DMS53 treated with DMSO at 0.1 percent for 48 hours (cell line): ENCODE measurements at regions not wholly inside any gene's neighbourhood (a gene's known extent, or its start where the extent isn't known, plus 50 kb on each side); places are given as distances from the start of the nearest gene placed in this dataset.
"Not testable (repeated sequence)": the region's sequence is repeated elsewhere in the genome, so short reads cannot be mapped to it uniquely, and the experiment has no call there.

Experiments
- DNase-seq: peaks from one replicate; lab custom pipeline; 2025; ENCODE audit not compliant: unreplicated experiment; lab: John Stamatoyannopoulos, UW

- no peak for DNase-seq
These were observed 464.2 kb downstream of the MED13L start for GRCh38 chr12:115813256-115813655.

GRCh38 chr12:115811929-115812328 is 465.6 kb downstream of the MED13L start:
- DNase-seq, result no peak

- DNase-seq, result no peak
These were observed 466.4 kb downstream of the MED13L start for GRCh38 chr12:115811045-115811444.

GRCh38 chr12:115810122-115810901 is 467.2 kb downstream of the MED13L start:
- DNase-seq, result no peak

- no peak for DNase-seq
These were observed 471.5 kb downstream of the MED13L start for GRCh38 chr12:115806000-115806399.

- no peak for DNase-seq
These were observed 474.7 kb downstream of the MED13L start for GRCh38 chr12:115802767-115803166.

GRCh38 chr12:115801871-115802270 is 475.6 kb downstream of the MED13L start:
- DNase-seq, result no peak

GRCh38 chr12:115799610-115800009 is 477.9 kb downstream of the MED13L start:
- no peak for DNase-seq

GRCh38 chr12:115798309-115798917 is 479.1 kb downstream of the MED13L start:
- peak; percentile 70 for DNase-seq

- DNase-seq, result peak; percentile 75
These were observed 482.8 kb downstream of the MED13L start for GRCh38 chr12:115794659-115795081.

- no peak for DNase-seq
These were observed 486.2 kb downstream of the MED13L start for GRCh38 chr12:115791331-115791730.

- DNase-seq, result no peak
These were observed 487.0 kb downstream of the MED13L start for GRCh38 chr12:115790526-115790925.

GRCh38 chr12:115786490-115786889 is 491.0 kb downstream of the MED13L start:
- DNase-seq, result not testable (repeated sequence)

- no peak for DNase-seq
These were observed 491.9 kb downstream of the MED13L start for GRCh38 chr12:115785548-115785947.

- no peak for DNase-seq
These were observed 501.1 kb downstream of the MED13L start for GRCh38 chr12:115776399-115776798.

- no peak for DNase-seq
These were observed 503.2 kb downstream of the MED13L start for GRCh38 chr12:115774148-115774895.

- no peak for DNase-seq
These were observed 505.9 kb downstream of the MED13L start for GRCh38 chr12:115771601-115772000.

- DNase-seq, result peak; percentile 4
These were observed 506.4 kb downstream of the MED13L start for GRCh38 chr12:115771065-115771464.

GRCh38 chr12:115770643-115771042 is 506.9 kb downstream of the MED13L start:
- no peak for DNase-seq

- DNase-seq, result no peak
These were observed 509.6 kb downstream of the MED13L start for GRCh38 chr12:115767916-115768315.

GRCh38 chr12:115763982-115764621 is 513.4 kb downstream of the MED13L start:
- DNase-seq, result peak; percentile 64
